HG03565 (cell line): ENCODE measurements at regions not wholly inside any gene's neighbourhood (a gene's known extent, or its start where the extent isn't known, plus 50 kb on each side); places are given as distances from the start of the nearest gene placed in this dataset.
"Not testable (repeated sequence)": the region's sequence is repeated elsewhere in the genome, so short reads cannot be mapped to it uniquely, and the experiment has no call there.

ENCODE experiments used
- ATAC-seq: cut with Tn5 transposase; IDR thresholded peaks from one replicate; pipeline ENCODE4 v1.9.1; 2021; ENCODE audit warnings: mild to moderate bottlenecking, moderate library complexity; ENCODE audit not compliant: unreplicated experiment

DNA sequence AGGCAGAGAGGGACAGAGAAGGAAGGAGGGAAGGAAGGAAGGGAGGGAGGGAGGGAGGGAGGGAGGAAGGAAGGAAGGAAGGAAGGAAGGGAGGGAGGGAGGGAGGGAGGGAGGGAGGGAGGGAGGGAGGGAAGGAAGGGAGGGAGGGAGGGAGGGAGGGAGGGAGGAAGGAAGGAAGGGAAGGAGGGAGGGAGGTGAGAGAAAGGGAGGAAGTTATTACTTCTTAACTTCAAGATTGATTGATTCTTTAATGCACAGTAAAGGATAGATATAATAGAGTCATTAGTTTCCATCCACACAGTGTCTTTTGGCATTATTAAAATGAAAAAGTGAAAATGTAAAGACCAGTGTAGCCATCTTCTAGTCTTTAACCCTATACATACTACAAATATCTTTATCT, 682.9 kb downstream of the ZEB2 start:
- ATAC-seq: not testable (repeated sequence)

DNA sequence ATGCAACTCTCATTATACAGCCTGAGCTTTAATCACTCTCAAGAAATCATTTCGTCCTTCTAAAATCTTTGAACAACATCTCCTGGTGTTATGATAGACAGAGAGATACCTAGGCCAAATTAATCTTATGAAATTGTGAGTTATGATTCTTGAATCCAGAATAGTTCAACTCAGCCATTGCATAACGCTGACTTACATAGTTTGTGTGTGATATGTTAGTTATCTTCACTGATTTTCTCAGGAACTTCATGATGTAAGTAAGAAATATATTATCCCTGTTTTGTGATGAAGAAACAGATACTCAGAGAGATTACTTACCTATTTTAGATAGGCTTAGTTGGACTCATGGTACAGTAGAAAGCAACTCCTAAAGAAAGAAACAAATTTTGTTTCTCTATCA, 684.4 kb downstream of the ZEB2 start:
- ATAC-seq: no peak

- ATAC-seq: no peak
Observed at GRCh38 chr2:143833015-143833660, 686.8 kb downstream of the ZEB2 start.

GRCh38 chr2:143830476-143830875, 689.4 kb downstream of the ZEB2 start:
- no peak for ATAC-seq

GRCh38 chr2:143828763-143829537, 691.0 kb downstream of the ZEB2 start:
- no peak for ATAC-seq

DNA sequence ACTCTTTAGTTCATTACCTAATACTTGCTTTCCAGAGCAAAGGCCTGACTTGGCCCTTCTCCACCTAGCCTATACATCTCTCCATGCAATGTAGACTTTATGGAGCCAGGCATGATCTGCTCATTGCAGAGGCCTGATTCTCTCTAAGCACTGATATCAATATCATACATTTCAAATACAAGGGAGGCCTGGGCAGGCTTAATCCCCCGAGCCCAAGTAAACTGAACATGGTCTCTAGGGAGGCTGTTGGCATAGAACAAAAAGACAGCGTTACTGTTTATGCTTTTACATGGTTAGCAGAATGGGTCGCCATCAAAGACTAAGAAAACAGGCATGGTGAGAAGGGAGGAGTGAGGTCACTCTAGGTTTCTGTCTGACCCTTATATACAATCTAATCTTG, 695.1 kb downstream of the ZEB2 start:
- no peak for ATAC-seq

GRCh38 chr2:143823876-143824275, 694.7 kb downstream of the ARHGAP15 start:
- no peak for ATAC-seq

DNA sequence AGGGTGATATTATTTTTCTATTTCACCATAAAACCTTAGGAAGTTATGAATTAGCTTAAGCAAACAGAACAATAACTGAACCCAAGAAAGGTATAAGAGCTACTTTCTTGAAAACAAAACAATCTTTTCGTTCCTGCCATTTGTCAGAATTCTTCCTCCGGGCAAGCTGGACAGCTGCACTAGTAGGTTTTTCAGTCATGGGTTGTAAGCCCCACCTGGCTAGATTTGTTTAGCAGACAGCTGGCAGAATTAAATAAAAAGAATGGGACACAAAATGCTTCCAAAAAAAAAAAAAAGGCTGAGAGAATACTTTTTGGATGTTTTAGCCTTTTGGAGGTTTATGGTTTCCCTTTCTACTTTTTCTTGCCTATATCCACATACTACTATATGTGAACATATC, 694.1 kb downstream of the ARHGAP15 start:
- ATAC-seq: no peak

DNA sequence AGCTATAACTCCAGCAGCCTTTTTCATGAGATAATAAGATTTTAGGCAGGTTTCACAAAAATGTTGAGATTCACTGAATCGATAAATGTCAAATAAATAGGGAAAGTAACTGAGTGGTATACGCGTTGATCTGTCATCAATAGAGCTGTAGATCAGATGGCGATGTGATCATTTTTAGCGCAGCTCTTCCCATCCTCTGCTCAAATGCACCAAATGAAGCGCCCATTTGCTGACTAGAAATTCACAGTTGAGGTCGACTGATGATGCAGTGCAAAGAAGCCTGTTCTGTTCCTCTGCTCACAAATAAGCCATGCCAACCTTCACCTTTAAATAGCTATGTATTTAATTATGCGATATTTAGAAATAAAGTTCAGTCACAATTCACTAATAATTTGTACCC, 693.5 kb downstream of the ARHGAP15 start:
- ATAC-seq: no peak

- no peak for ATAC-seq
Observed at GRCh38 chr2:143819764-143820163, 690.5 kb downstream of the ARHGAP15 start.

DNA sequence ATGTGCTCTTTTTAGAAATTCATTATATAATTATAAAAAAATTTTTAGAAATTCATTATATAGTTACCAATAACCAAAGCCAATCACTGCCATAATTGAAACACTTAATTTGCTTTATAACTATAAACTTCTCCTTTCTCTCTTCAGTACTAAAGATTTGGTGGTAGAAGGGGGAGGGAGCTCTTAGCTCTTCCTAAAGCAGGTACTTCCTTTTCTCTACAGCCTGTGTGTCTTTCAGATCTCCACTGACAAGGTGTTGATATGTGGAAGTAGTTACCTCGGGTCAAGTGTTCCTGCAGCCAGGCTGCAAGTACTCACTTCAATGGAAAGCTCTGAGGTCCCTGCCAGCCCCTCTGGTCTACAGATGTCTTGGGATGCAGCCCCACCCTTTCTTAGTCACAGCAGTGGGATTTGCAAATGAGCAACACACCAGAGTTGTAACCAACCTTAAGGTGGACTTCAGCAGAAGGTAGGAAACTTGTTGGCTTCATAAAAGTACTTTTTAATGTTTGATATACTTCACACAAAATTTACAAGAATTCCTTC, 690.0 kb downstream of the ARHGAP15 start:
- ATAC-seq: no peak
